K562 (cell line): ENCODE measurements at regions not wholly inside any gene's neighbourhood (a gene's known extent, or its start where the extent isn't known, plus 50 kb on each side); places are given as distances from the start of the nearest gene placed in this dataset.

ENCODE experiments used
- ATAC-seq: fragments of 200-7000 bp; cut with Tn5 transposase; 3 replicates; pipeline ENCODE4 v1.9.1; 2020; ENCODE audit warnings: moderate library complexity
- BruUV-seq: library from RNA; stranded (reverse); fragments of 400-500 nt; replicated peaks from 2 replicates; lab custom pipeline; 2021; lab: Mats Ljungman, UMichigan
- CTCF ChIA-PET: fragments of 300-600 bp; formaldehyde crosslinking; extraction: SDS; loops from one replicate; lab custom pipeline; 2021; ENCODE audit warnings: low intra/inter-chr PET ratio; lab: Yijun Ruan, JAX
- POLR2A ChIA-PET: fragments of 300-600, 350-650 bp; sonication (Branson Sonifier 250); formaldehyde crosslinking; extraction: SDS; loops from one replicate; lab custom pipeline; 2021; ENCODE audit warnings: antibody characterized with exemption, inconsistent platforms; lab: Yijun Ruan, JAX
- DNase-seq, 4 experiments: peaks; one replicate each; pipeline versions ENCODE4 v3.0.0 to v3.0.0-alpha.2; 2011 to 2018; ENCODE audit warnings: low spot score in 3 of 4, mixed read lengths in 3 of 4; ENCODE audit errors: extremely low read depth in 1 of 4
- FAIRE-seq: peaks from 2 replicates; lab custom pipeline; 2011; peaks lifted over from hg19 to GRCh38; lab: Jason Lieb, UNC
- H2AFZ ChIP-seq: 2 replicates; pipeline ENCODE4 v1.6.0; 2011; ENCODE audit warnings: low read depth, low read length, control low read depth, inconsistent platforms
- H3K27ac ChIP-seq: fragments of 200-600 bp; 3 replicates; pipeline ENCODE4 v1.8.0; 2011; ENCODE audit warnings: low read depth, mild to moderate bottlenecking, control low read depth, inconsistent platforms, low read length, moderate library complexity, mixed read lengths; ENCODE audit errors: extremely low read depth
- H3K27me3 ChIP-seq, 2 experiments: fragments of 300-600 bp in 1 of 2; 2 replicates in 1 of 2; 3 replicates in 1 of 2; pipeline versions ENCODE4 v1.6.0 to v1.8.0; 2011; ENCODE audit warnings: inconsistent platforms in 2 of 2, low read length in 2 of 2, mild to moderate bottlenecking in 1 of 2, mixed read lengths in 1 of 2, moderate library complexity in 1 of 2; ENCODE audit not compliant: control insufficient read depth in 2 of 2, insufficient read depth in 2 of 2
- H3K36me3 ChIP-seq: fragments of 300-600 bp; 3 replicates; pipeline ENCODE4 v1.8.0; 2011; ENCODE audit warnings: mild to moderate bottlenecking, low read length, inconsistent platforms; ENCODE audit not compliant: control insufficient read depth, insufficient read depth
- H3K4me1 ChIP-seq, 2 experiments: fragments of 200-600 bp in 1 of 2; replicated peaks in 1 of 2; 2 replicates in 1 of 2; 3 replicates in 1 of 2; pipeline versions ENCODE4 v1.5.1 to v1.8.0; 2011; ENCODE audit warnings: inconsistent platforms in 2 of 2, low read length in 2 of 2, mild to moderate bottlenecking in 1 of 2, mixed read lengths in 1 of 2, moderate library complexity in 1 of 2; ENCODE audit not compliant: control insufficient read depth in 2 of 2, insufficient read depth in 2 of 2
- H3K4me2 ChIP-seq: 2 replicates; pipeline ENCODE4 v1.6.1; 2011; ENCODE audit warnings: low read length, control low read depth, inconsistent platforms, mixed read lengths; ENCODE audit not compliant: insufficient read depth
- H3K4me3 ChIP-seq: fragments of 200-600 bp; sonication (generic), shearing (Covaris generic); 2 replicates; pipeline ENCODE4 v1.5.1; 2016; ENCODE audit warnings: control low read depth, inconsistent platforms
- H3K79me2 ChIP-seq: fragments of 200-600 bp; 3 replicates; pipeline ENCODE4 v1.8.0; 2011; ENCODE audit warnings: low read length, inconsistent platforms; ENCODE audit not compliant: control insufficient read depth, insufficient read depth
- H3K9ac ChIP-seq, 2 experiments: 2 replicates each; pipeline versions ENCODE4 v1.6.0 to v1.6.1; 2011; ENCODE audit warnings: low read depth in 2 of 2, low read length in 2 of 2, control low read depth in 1 of 2, inconsistent platforms in 1 of 2, mild to moderate bottlenecking in 1 of 2, mixed read lengths in 1 of 2; ENCODE audit not compliant: insufficient read depth in 1 of 2
- H3K9me1 ChIP-seq: one replicate; pipeline ENCODE4 v1.6.0; 2011; ENCODE audit warnings: inconsistent platforms, mild to moderate bottlenecking, low read length, moderate library complexity; ENCODE audit not compliant: control insufficient read depth, insufficient read depth
- H3K9me3 ChIP-seq: replicated peaks from 2 replicates; pipeline ENCODE4 v1.5.1; 2011; ENCODE audit warnings: low read depth, low read length, inconsistent platforms; ENCODE audit not compliant: control insufficient read depth, insufficient read depth
- H4K20me1 ChIP-seq: replicated peaks from 2 replicates; pipeline ENCODE4 v1.6.1; 2011; ENCODE audit warnings: low read length, inconsistent platforms, mixed read lengths; ENCODE audit not compliant: control insufficient read depth, insufficient read depth
- ESRRA ChIP-seq: fragments of 450-650 bp; IDR thresholded peaks from 2 replicates; pipeline ENCODE4 v1.6.1; 2014; ENCODE audit warnings: low read depth, mild to moderate bottlenecking, moderate library complexity, borderline replicate concordance
- MECOM ChIP-seq: fragments of 250-450 bp; sonication (Bioruptor Pico); IDR thresholded peaks from 2 replicates; pipeline ENCODE4 v1.8.0; 2022; ENCODE audit warnings: inconsistent platforms
- MEF2D ChIP-seq: conservative IDR thresholded peaks from 2 replicates; pipeline ENCODE4 v1.6.1; 2016; ENCODE audit warnings: low read depth, missing genetic modification characterization, missing compliant biosample characterization
- PHF21A ChIP-seq: fragments of 450-650 bp; IDR thresholded peaks from 2 replicates; pipeline ENCODE4 v1.6.1; 2017; ENCODE audit warnings: low read depth, borderline replicate concordance
- SNIP1 ChIP-seq: fragments of 450-650 bp; IDR thresholded peaks from 2 replicates; pipeline ENCODE4 v1.7.1; 2017; ENCODE audit warnings: low read depth, mild to moderate bottlenecking
- TEAD1 ChIP-seq, 2 experiments: fragments of 450-650 bp in 1 of 2; sonication (generic) in 1 of 2; formaldehyde crosslinking; IDR thresholded peaks; 2 replicates each; pipeline versions ENCODE4 v1.4.0 to v1.8.0; 2020 to 2022; ENCODE audit warnings: mild to moderate bottlenecking in 2 of 2, missing genetic modification reagents in 1 of 2
- THRB ChIP-seq: fragments of 450-650 bp; formaldehyde crosslinking; conservative IDR thresholded peaks from 2 replicates; pipeline ENCODE4 v1.4.0; 2022; ENCODE audit warnings: mild to moderate bottlenecking, missing genetic modification characterization
- ZC3H4 ChIP-seq: sonication (generic); formaldehyde crosslinking; IDR thresholded peaks from 2 replicates; pipeline ENCODE4 v1.9.0; 2021; ENCODE audit warnings: missing genetic modification reagents, borderline replicate concordance
- ZNF311 ChIP-seq: fragments of 250-450 bp; sonication (Bioruptor Pico); IDR thresholded peaks from 2 replicates; pipeline ENCODE4 v1.4.0; 2020; ENCODE audit warnings: mild to moderate bottlenecking, moderate library complexity
- ZNF561 ChIP-seq: fragments of 450-650 bp; formaldehyde crosslinking; conservative IDR thresholded peaks from 2 replicates; pipeline ENCODE4 v1.4.0; 2020; ENCODE audit warnings: mild to moderate bottlenecking, moderate library complexity
- WGBS: fragments of 100-300 bp; shearing (Covaris generic); methylation state at CpG from one replicate; pipeline ENCODE4 v1.1.6; 2016; ENCODE audit warnings: low coverage, mixed read lengths; ENCODE audit not compliant: insufficient coverage; ENCODE audit errors: missing lambda C conversion rate; 5-methylcytosine and 5-hydroxymethylcytosine counted together
- in situ Hi-C: fragments of 300-500 bp; cut with MboI; formaldehyde crosslinking; loops from 4 replicates; pipeline ENCODE4 v1.15.0; 2018; ENCODE audit warnings: inconsistent platforms, mixed read lengths
- intact Hi-C: fragments of 100-400 bp; cut with micrococcal nuclease; formaldehyde crosslinking; loops from 2 replicates; pipeline ENCODE4 v1.14.2; 2022

DNA sequence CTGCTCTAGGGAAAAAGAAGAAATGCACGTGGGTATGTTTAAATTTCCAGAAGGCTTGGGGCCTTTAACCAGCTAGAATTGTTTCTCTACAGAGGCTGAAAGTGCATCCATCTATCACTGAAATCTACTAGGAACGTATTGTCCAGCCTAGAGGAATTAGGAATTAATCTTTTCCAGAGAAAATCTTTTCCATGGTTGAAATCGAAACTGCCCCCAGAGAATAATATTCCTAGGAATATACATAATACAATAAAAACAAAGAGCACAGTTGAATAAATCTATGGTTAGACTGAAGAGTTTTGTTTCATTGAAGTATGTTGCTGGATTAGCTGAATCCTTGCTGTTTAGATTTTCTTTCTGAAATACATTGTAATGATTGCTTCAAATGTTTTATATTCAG lies 378.5 kb downstream of the PLK2 start:
- no TSS peak for BruUV-seq
- ChIA-PET CTCF (no interaction called here), POLR2A (no interaction called here)

More for the DNA sequence above, 378.5 kb downstream of the PLK2 start:
- in situ Hi-C loops (no loop called here), intact Hi-C loops (no loop called here)
- Histone ChIP-seq H3K36me3 (no peaks in the 10 kb centered on the region), H3K9me1 (no peaks in the 10 kb centered on the region), H3K4me1 (no peaks in the 10 kb centered on the region), H3K27me3 (no peaks in the 10 kb centered on the region), H2AFZ (no peak overlapping the region), H3K9me3 (no peaks in the 10 kb centered on the region; the same call in none of the 2 replicates), H3K79me2 (no peaks in the 10 kb centered on the region), H3K27ac (no peak overlapping the region), H3K9ac (no peak overlapping the region), H3K4me3 (no peak overlapping the region), H4K20me1 (no peaks in the 10 kb centered on the region), H3K4me2 (no peak overlapping the region)
- WGBS, result 9% methylated on average over 3 of the region's 3 CpGs
- DNase-seq, result no peak
- ATAC-seq, result no peak
- TF ChIP-seq PHF21A (no peak), ZNF561 (CRISPR knock-in tag) (no peak), MEF2D (tag) (no peak), TEAD1 (CRISPR knock-in tag; IDR thresholded peaks at IDR 0.05) (no peak), ZC3H4 (no peak), ZNF311 (CRISPR knock-in tag) (no peak), MECOM (no peak), ESRRA (no peak), THRB (CRISPR knock-in tag) (no peak), SNIP1 (no peak)
- no peak for FAIRE-seq
